ENCODE measurements at regions not wholly inside any gene's neighbourhood (a gene's known extent, or its start where the extent isn't known, plus 50 kb on each side); places are given as distances from the start of the nearest gene placed in this dataset.

DNA sequence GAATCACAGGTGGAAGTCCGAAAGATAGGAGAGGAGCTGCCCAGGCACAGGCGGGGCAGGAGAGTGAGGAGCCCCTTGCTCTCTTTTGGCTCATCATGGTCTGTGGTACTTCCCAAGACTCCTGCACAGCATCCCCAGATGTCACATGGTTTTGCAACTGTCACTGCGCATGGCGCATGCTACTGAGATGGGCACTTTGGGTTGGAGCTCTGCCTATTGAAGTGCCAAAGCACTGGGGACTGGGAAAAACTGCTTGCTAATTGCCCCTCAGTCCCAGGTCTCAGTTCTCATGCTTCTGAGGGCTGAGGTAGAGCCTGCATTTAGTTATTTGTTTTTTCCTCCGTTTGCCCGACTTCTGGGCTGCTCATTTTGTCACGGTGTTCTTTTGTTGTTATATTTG is 156.8 kb upstream of the CDH13 start:
- no peaks in the 10 kb centered on the region for H3K36me3 ChIP-seq
- no peak for DNase-seq (ENCODE audit: low spot score in 2 of 2)
- peaks cover 6% of the 10 kb centered on the region for H3K27me3 ChIP-seq
- 76% methylated on average over 7 of the region's 7 CpGs for WGBS
- H3K4me1 ChIP-seq: no peaks in the 10 kb centered on the region
- no peaks in the 10 kb centered on the region for H3K9me3 ChIP-seq
- H3K4me3 ChIP-seq: no peak overlapping the region
- TF ChIP-seq, protein P1, sequence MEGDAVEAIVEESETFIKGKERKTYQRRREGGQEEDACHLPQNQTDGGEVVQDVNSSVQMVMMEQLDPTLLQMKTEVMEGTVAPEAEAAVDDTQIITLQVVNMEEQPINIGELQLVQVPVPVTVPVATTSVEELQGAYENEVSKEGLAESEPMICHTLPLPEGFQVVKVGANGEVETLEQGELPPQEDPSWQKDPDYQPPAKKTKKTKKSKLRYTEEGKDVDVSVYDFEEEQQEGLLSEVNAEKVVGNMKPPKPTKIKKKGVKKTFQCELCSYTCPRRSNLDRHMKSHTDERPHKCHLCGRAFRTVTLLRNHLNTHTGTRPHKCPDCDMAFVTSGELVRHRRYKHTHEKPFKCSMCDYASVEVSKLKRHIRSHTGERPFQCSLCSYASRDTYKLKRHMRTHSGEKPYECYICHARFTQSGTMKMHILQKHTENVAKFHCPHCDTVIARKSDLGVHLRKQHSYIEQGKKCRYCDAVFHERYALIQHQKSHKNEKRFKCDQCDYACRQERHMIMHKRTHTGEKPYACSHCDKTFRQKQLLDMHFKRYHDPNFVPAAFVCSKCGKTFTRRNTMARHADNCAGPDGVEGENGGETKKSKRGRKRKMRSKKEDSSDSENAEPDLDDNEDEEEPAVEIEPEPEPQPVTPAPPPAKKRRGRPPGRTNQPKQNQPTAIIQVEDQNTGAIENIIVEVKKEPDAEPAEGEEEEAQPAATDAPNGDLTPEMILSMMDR (IDR thresholded peaks at IDR 0.05): no peak
- TF ChIP-seq EP300 (IDR thresholded peaks at IDR 0.05) (no peak), POLR2AphosphoS5 (IDR thresholded peaks at IDR 0.05) (no peak), POLR2A (IDR thresholded peaks at IDR 0.05) (no peak)
- no peak overlapping the region for H3K27ac ChIP-seq

DNA sequence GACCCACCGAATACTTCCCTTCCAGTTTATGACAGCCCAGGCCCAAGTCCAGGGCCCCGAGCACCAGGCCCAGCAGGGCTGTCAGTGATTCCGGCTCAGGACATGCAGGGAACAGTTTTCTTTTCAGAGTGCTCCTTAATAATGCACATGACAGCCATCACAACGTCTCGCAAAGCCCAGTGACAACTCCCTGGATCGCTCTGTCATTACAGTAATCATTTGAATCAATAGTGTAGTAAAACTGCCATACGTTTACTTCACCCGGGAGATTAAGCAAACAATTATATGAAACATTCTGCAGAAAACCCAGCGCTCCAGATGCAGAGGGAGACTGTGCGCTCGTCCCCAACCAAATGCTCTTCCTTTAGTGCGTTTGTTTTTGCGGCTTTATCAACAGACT is 162.6 kb upstream of the CDH13 start:
- Histone ChIP-seq H3K27me3 (peaks cover 4% of the 10 kb centered on the region), H3K36me3 (no peaks in the 10 kb centered on the region), H3K4me3 (no peak overlapping the region), H3K4me1 (no peaks in the 10 kb centered on the region), H3K27ac (no peak overlapping the region), H3K9me3 (no peaks in the 10 kb centered on the region)
- DNase-seq (ENCODE audit: low spot score in 2 of 2): no peak
- TF ChIP-seq, protein P1 (IDR thresholded peaks at IDR 0.05): no peak
- TF ChIP-seq POLR2AphosphoS5 (IDR thresholded peaks at IDR 0.05) (no peak), POLR2A (IDR thresholded peaks at IDR 0.05) (no peak), EP300 (IDR thresholded peaks at IDR 0.05) (no peak)
- WGBS: 77% methylated on average over 12 of the region's 13 CpGs

DNA sequence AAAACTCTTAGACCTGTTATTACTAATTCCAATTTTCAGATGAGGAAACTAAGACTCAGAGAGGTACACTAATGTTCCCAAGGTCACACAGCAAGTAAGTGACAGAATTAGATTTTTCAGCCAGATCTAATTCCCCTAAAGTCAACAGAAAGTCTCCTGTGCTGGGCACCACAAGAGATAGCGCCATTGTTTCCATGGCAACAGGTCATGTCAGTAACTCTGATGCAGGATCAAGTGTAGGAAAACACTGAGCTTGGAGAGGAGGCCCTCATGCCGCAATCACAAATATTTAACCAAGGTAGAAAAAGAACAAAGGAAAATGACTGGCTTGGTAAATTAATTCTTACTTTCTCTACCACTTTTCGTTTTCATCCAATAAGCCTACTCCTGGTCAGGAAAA is 166.0 kb upstream of the CDH13 start:
- H3K4me3 ChIP-seq: no peak overlapping the region
- WGBS: 77% methylated on average over 3 of the region's 3 CpGs
- DNase-seq (ENCODE audit: low spot score in 2 of 2): no peak

DNA sequence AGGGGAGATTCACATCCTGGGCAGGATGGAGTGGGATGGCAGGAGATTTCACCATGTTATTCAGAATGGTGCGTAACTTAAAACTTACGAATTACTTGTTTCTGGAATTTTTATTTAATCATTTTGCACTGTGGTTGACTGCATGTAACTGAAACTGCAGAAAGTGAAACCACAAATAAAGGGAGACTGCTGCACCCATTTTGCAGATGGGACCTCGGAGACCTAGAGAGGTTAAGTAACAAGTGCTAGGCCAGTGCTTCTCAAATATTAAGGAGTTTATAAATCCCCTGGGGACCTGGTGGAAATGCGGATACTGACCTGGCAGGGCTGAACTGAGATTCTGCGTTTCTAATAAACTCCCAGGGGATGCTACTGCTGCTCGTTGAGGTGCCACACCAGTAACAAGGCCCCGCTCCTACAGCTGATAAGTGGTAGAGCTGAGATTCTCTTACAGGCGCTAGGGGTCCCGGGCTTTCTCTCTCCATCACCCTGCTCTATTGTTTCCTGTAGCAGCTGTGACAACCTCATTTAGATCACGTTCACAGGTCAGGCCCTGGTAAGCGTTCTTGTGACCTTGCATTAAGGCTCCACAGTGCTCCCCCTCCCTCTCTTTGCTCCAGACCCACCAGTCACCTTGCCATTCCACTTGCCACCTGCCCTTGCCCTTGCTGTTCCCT is 167.1 kb upstream of the CDH13 start:
- no peaks in the 10 kb centered on the region for H3K9me3 ChIP-seq
- no peak for DNase-seq (ENCODE audit: low spot score in 2 of 2)
- H3K4me1 ChIP-seq: no peaks in the 10 kb centered on the region
- TF ChIP-seq POLR2A (IDR thresholded peaks at IDR 0.05) (no peak), EP300 (IDR thresholded peaks at IDR 0.05) (no peak), POLR2AphosphoS5 (IDR thresholded peaks at IDR 0.05) (no peak)
- TF ChIP-seq, protein P1 (IDR thresholded peaks at IDR 0.05): no peak
- no peak overlapping the region for H3K27ac ChIP-seq
- peaks cover 4% of the 10 kb centered on the region for H3K27me3 ChIP-seq
- no peak overlapping the region for H3K4me3 ChIP-seq
- H3K36me3 ChIP-seq: no peaks in the 10 kb centered on the region
- WGBS: 64% methylated on average over 11 of the region's 11 CpGs

More for the DNA sequence above, 166.0 kb upstream of the CDH13 start:
- Histone ChIP-seq H3K4me1 (no peaks in the 10 kb centered on the region), H3K27me3 (peaks cover 4% of the 10 kb centered on the region), H3K27ac (no peak overlapping the region), H3K9me3 (no peaks in the 10 kb centered on the region), H3K36me3 (no peaks in the 10 kb centered on the region)
- TF ChIP-seq, protein P1 (IDR thresholded peaks at IDR 0.05): no peak
- TF ChIP-seq EP300 (IDR thresholded peaks at IDR 0.05) (no peak), POLR2AphosphoS5 (IDR thresholded peaks at IDR 0.05) (no peak), POLR2A (IDR thresholded peaks at IDR 0.05) (no peak)

DNA sequence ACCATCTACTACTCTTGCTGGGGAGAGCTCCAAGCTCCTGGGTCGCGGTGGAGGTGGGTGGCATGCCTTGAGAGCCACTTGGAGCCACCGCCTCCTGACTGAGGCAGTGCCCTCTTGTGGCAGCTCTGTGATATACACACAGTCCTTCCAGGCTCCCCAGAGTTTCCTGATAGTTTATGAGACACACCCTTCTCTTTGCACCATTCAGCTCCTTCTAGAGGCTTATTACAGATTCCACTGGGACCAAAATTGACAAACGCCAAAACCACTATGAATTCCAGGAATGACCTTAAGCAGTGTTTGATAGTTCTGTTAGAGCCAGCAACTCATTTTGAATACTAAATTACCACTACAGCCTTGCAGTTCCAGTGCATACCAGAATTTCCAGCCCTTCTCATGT is 170.1 kb upstream of the CDH13 start:
- H3K27ac ChIP-seq: no peak overlapping the region
- DNase-seq (ENCODE audit: low spot score in 2 of 2): no peak
- no peaks in the 10 kb centered on the region for H3K9me3 ChIP-seq
- no peak overlapping the region for H3K4me3 ChIP-seq
- H3K27me3 ChIP-seq: no peaks in the 10 kb centered on the region
- TF ChIP-seq, protein P1 (IDR thresholded peaks at IDR 0.05): peak; percentile 43 to 73
- no peak for TF ChIP-seq POLR2AphosphoS5 (IDR thresholded peaks at IDR 0.05)
- WGBS: 5% methylated on average over 4 of the region's 4 CpGs
- H3K4me1 ChIP-seq: no peaks in the 10 kb centered on the region
- no peaks in the 10 kb centered on the region for H3K36me3 ChIP-seq

Measured in suprapubic skin (tissue), 4 donors.